H9 (cell line): ENCODE measurements at regions not wholly inside any gene's neighbourhood (a gene's known extent, or its start where the extent isn't known, plus 50 kb on each side); places are given as distances from the start of the nearest gene placed in this dataset.

ENCODE experiments used
- DNase-seq: peaks from one replicate; pipeline ENCODE4 v3.0.0-alpha.2; 2017
- H2AFZ ChIP-seq: one replicate; pipeline ENCODE4 v1.6.1; 2013; ENCODE audit warnings: mild to moderate bottlenecking, low read length, control low read depth, moderate library complexity
- H2AK5ac ChIP-seq: 2 replicates; pipeline ENCODE4 v1.6.1; 2013; ENCODE audit warnings: low read length, control low read depth, mixed read lengths; ENCODE audit not compliant: insufficient read length
- H2BK120ac ChIP-seq: one replicate; pipeline ENCODE4 v1.6.1; 2013; ENCODE audit warnings: low read depth, mild to moderate bottlenecking, low read length, control low read depth, inconsistent platforms; ENCODE audit not compliant: poor library complexity, severe bottlenecking
- H2BK12ac ChIP-seq: 2 replicates; pipeline ENCODE4 v1.6.1; 2013; ENCODE audit warnings: low read length, control low read depth, mixed read lengths, low read depth; ENCODE audit not compliant: insufficient read length
- H2BK15ac ChIP-seq: 2 replicates; pipeline ENCODE4 v1.6.1; 2013; ENCODE audit warnings: low read depth, low read length, control low read depth
- H2BK20ac ChIP-seq: one replicate; pipeline ENCODE4 v1.6.1; 2013; ENCODE audit warnings: low read depth, mild to moderate bottlenecking, low read length, control low read depth, inconsistent platforms; ENCODE audit not compliant: poor library complexity, severe bottlenecking
- H2BK5ac ChIP-seq: 2 replicates; pipeline ENCODE4 v1.6.1; 2013; ENCODE audit warnings: low read length, control low read depth, mixed read lengths; ENCODE audit not compliant: insufficient read length
- H3K14ac ChIP-seq: 2 replicates; pipeline ENCODE4 v1.6.1; 2013; ENCODE audit warnings: low read length, control low read depth; ENCODE audit not compliant: insufficient read depth
- H3K18ac ChIP-seq: 2 replicates; pipeline ENCODE4 v1.6.1; 2013; ENCODE audit warnings: low read depth, mild to moderate bottlenecking, mixed read lengths, low read length, control low read depth; ENCODE audit not compliant: insufficient read length
- H3K23ac ChIP-seq: 2 replicates; pipeline ENCODE4 v1.6.1; 2013; ENCODE audit warnings: low read length, control low read depth, mixed read lengths, low read depth; ENCODE audit not compliant: insufficient read length
- H3K23me2 ChIP-seq: 2 replicates; pipeline ENCODE4 v1.6.1; 2013; ENCODE audit warnings: low read depth, mild to moderate bottlenecking, mixed read lengths, low read length, control low read depth; ENCODE audit not compliant: insufficient read length, poor library complexity, severe bottlenecking
- H3K27ac ChIP-seq: 2 replicates; pipeline ENCODE4 v1.5.1; 2013; ENCODE audit warnings: low read length, control low read depth, mixed read lengths, low read depth; ENCODE audit not compliant: insufficient read length
- H3K27me3 ChIP-seq: 2 replicates; pipeline ENCODE4 v1.6.1; 2013; ENCODE audit warnings: low read length, control low read depth, inconsistent platforms; ENCODE audit not compliant: insufficient read depth
- H3K4ac ChIP-seq: 2 replicates; pipeline ENCODE4 v1.6.1; 2013; ENCODE audit warnings: low read depth, mild to moderate bottlenecking, control low read depth, inconsistent platforms, low read length, moderate library complexity
- H3K4me1 ChIP-seq: 2 replicates; pipeline ENCODE4 v1.6.1; 2013; ENCODE audit warnings: low read length, control low read depth, inconsistent platforms; ENCODE audit not compliant: insufficient read depth
- H3K4me2 ChIP-seq: 2 replicates; pipeline ENCODE4 v1.6.1; 2013; ENCODE audit warnings: low read length, control low read depth, mixed read lengths; ENCODE audit not compliant: insufficient read length, insufficient read depth
- H3K56ac ChIP-seq: 2 replicates; pipeline ENCODE4 v1.6.1; 2013; ENCODE audit warnings: low read depth, mild to moderate bottlenecking, mixed read lengths, low read length, control low read depth; ENCODE audit not compliant: insufficient read length
- H3K79me1 ChIP-seq: 2 replicates; pipeline ENCODE4 v1.6.1; 2013; ENCODE audit warnings: low read depth, mild to moderate bottlenecking, moderate library complexity, low read length, control low read depth, inconsistent platforms; ENCODE audit not compliant: insufficient read depth, poor library complexity, severe bottlenecking
- H3K79me2 ChIP-seq: 2 replicates; pipeline ENCODE4 v1.6.1; 2013; ENCODE audit warnings: low read length, control low read depth, inconsistent platforms; ENCODE audit not compliant: insufficient read depth
- H3K9ac ChIP-seq: 2 replicates; pipeline ENCODE4 v1.6.1; 2013; ENCODE audit warnings: low read length, control low read depth, mixed read lengths; ENCODE audit not compliant: insufficient read length; ENCODE audit errors: extremely low read depth
- H3K9me3 ChIP-seq: one replicate; pipeline ENCODE4 v1.6.1; 2013; ENCODE audit warnings: low read depth, low read length, inconsistent platforms; ENCODE audit not compliant: control insufficient read depth
- H3T11ph ChIP-seq: one replicate; pipeline ENCODE4 v1.6.1; 2013; ENCODE audit warnings: mild to moderate bottlenecking, low read length, control low read depth, inconsistent platforms
- H4K20me1 ChIP-seq: one replicate; pipeline ENCODE4 v1.6.1; 2013; ENCODE audit not compliant: control insufficient read depth, insufficient read length, insufficient read depth
- H4K5ac ChIP-seq: 2 replicates; pipeline ENCODE4 v1.6.1; 2013; ENCODE audit warnings: low read depth, mild to moderate bottlenecking, mixed read lengths, low read length, control low read depth; ENCODE audit not compliant: insufficient read length
- H4K8ac ChIP-seq: replicated peaks from 2 replicates; pipeline ENCODE4 v1.6.1; 2013; ENCODE audit warnings: low read length, control low read depth, mixed read lengths, low read depth; ENCODE audit not compliant: insufficient read length
- H4K91ac ChIP-seq: 2 replicates; pipeline ENCODE4 v1.6.1; 2013; ENCODE audit warnings: low read depth, mild to moderate bottlenecking, moderate library complexity, mixed read lengths, low read length, control low read depth; ENCODE audit not compliant: insufficient read length
- H3K27ac Mint-ChIP-seq, 3 experiments: 2 replicates in 2 of 3; 3 replicates in 1 of 3; pipeline ENCODE4 v1.8.0; 2020 to 2021; ENCODE audit warnings: mixed read lengths in 3 of 3, mild to moderate bottlenecking in 1 of 3, moderate library complexity in 1 of 3
- H3K27me3 Mint-ChIP-seq: 2 replicates; pipeline ENCODE4 v1.8.0; 2021; ENCODE audit warnings: low read depth, mild to moderate bottlenecking, moderate library complexity, mixed read lengths
- H3K36me3 Mint-ChIP-seq, 3 experiments: 2 replicates in 2 of 3; 3 replicates in 1 of 3; pipeline ENCODE4 v1.8.0; 2020 to 2021; ENCODE audit warnings: low read depth in 3 of 3, mixed read lengths in 3 of 3; ENCODE audit not compliant: insufficient read depth in 1 of 3
- H3K4me1 Mint-ChIP-seq, 2 experiments: 2 replicates each; pipeline ENCODE4 v1.8.0; 2020; ENCODE audit warnings: mixed read lengths in 2 of 2
- H3K4me3 Mint-ChIP-seq, 2 experiments: 2 replicates in 1 of 2; 3 replicates in 1 of 2; pipeline ENCODE4 v1.8.0; 2020 to 2021; ENCODE audit warnings: mild to moderate bottlenecking in 2 of 2, mixed read lengths in 2 of 2, moderate library complexity in 1 of 2
- H3K9me3 Mint-ChIP-seq, 2 experiments: 2 replicates in 1 of 2; 3 replicates in 1 of 2; pipeline ENCODE4 v1.8.0; 2020; ENCODE audit warnings: mild to moderate bottlenecking in 2 of 2, mixed read lengths in 2 of 2, moderate library complexity in 1 of 2
- CTCF ChIP-seq: fragments of 200-600 bp; sonication (generic); conservative IDR thresholded peaks from 3 replicates; pipeline ENCODE4 v1.8.0; 2021; ENCODE audit warnings: antibody characterized with exemption, mild to moderate bottlenecking
- WGBS: extraction: QIAGEN DNeasy Blood & Tissue Kit; methylation state at CpG from one replicate; pipeline ENCODE4 v1.1.7; 2013; ENCODE audit warnings: missing lambda C conversion rate, low lambda C conversion rate, mixed read lengths; ENCODE audit not compliant: insufficient read length; ENCODE audit errors: extremely low coverage; 5-methylcytosine and 5-hydroxymethylcytosine counted together

DNA sequence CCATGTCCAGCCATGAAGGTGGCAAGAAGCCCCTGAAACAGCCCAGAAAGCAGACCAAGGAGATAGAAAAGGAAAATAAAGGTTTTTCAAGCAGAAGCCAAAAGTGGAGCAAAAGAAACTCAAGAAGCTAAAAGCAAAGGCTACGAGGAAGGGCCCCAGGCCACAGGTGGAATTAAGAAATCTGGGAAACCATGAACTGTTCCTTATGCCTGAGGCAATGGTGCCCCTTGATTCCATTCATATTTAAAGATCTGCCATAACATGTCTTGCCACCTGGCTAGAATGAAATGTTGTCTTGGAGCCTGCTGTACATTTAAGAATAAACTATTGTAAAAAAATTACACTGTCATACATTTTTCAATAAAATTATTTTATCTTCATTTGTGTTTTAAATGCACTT is 59.5 kb upstream of the TARS1 start:
- Histone ChIP-seq H3K4me1 (no peaks in the 10 kb centered on the region), H3K79me2 (no peaks in the 10 kb centered on the region), H4K91ac (no peak overlapping the region), H3K14ac (no peak overlapping the region), H2BK20ac (no peak overlapping the region), H3K79me1 (no peaks in the 10 kb centered on the region), H3K27ac (no peak overlapping the region), H4K20me1 (no peaks in the 10 kb centered on the region), H4K8ac (no peak overlapping the region), H2BK5ac (no peak overlapping the region), H3K23me2 (no peaks in the 10 kb centered on the region), H2BK120ac (no peak overlapping the region), H3K18ac (no peak overlapping the region), H2AK5ac (no peak overlapping the region), H2BK15ac (no peak overlapping the region), H3K23ac (no peak overlapping the region), H3K27me3 (no peaks in the 10 kb centered on the region), H3T11ph (no peak overlapping the region), H4K5ac (no peak overlapping the region), H3K4me2 (no peak overlapping the region), H3K4ac (no peak overlapping the region), H2BK12ac (no peak overlapping the region), H3K9ac (no peak overlapping the region), H2AFZ (no peak overlapping the region), H3K9me3 (peaks cover 13% of the 10 kb centered on the region), H3K56ac (no peak overlapping the region)
- TF ChIP-seq CTCF, result no peak
- peaks cover 2% of the 10 kb centered on the region; the same call in 1 of the 2 replicates for H3K27me3 Mint-ChIP-seq
- no CpG with 5 or more reads among the region's 1 CpG for WGBS
- peaks cover 0 to 3% of the 10 kb centered on the region in 2 experiments; a peak in 1 of 4 replicates for H3K4me1 Mint-ChIP-seq
- no peak overlapping the region for H3K4me3 Mint-ChIP-seq
- DNase-seq, result no peak
- peaks cover 25 to 31% of the 10 kb centered on the region in 2 experiments for H3K9me3 Mint-ChIP-seq
- H3K27ac Mint-ChIP-seq, result no peak overlapping the region
- peaks cover 5 to 10% (median 6%) of the 10 kb centered on the region in 3 experiments; a peak in 6 of 7 replicates for H3K36me3 Mint-ChIP-seq
